Activated CD8-positive, alpha-beta memory T cell treated with anti-CD3 and anti-CD28 coated beads, Interleukin-2, amount 50 U/mL, for 48 hours (primary cell): ENCODE measurements at regions not wholly inside any gene's neighbourhood (a gene's known extent, or its start where the extent isn't known, plus 50 kb on each side); places are given as distances from the start of the nearest gene placed in this dataset.

Experiments used
- DNase-seq: peaks from one replicate; pipeline ENCODE4 v3.0.0-alpha.2; 2020

- no peak for DNase-seq
These were observed 277.9 kb downstream of the ZNF536 start for GRCh38 chr19:30649934-30650614.

DNA sequence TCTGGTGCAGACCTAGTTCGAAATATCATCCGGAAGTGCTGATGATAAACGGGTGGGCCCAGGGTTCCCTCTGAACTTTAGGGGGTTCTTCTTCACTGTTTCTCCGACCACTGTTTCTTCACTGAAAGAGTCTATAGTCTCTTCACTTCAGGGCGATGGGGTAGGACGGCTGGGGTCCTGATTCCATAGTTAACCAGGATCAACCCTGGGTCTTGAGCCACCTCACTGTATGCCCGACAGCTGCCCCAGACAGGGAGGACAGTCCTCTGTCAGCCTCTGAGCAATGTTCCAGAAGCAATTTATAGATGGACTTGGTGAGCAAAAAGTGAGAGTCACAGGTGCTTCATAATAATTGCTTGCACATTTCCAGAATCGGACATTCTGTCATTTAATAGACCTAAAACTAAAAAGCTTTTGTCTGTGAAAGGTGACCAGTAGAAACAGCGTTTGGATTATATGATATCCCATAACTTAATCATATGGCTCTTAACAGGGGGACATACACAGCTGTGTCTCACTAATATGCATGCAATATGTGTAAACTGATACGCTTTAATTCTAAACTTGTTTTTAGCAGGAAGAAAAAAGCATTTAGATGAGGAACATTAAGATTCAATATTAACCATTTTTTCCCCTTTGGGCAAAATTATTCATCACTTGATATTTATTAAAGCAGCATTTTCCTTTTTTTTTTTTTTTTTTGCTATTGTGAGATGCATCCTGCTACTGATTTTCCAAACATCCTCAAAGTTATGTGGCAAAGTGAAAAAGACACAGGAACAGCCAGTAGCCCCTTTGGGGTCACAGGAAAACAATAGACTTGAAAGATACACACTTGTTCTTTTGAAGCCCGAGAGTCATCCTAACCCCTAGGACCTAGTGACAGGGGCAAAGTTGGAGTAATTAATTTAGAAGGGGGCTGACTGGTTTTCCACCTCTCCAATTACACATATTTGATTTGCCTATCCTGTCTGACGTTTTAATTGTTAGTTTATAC is 277.0 kb downstream of the ZNF536 start:
- no peak for DNase-seq

GRCh38 chr19:30647891-30648720 is 275.9 kb downstream of the ZNF536 start:
- DNase-seq: no peak

- no peak for DNase-seq
These were observed 274.6 kb downstream of the ZNF536 start for GRCh38 chr19:30646806-30647205.

DNA sequence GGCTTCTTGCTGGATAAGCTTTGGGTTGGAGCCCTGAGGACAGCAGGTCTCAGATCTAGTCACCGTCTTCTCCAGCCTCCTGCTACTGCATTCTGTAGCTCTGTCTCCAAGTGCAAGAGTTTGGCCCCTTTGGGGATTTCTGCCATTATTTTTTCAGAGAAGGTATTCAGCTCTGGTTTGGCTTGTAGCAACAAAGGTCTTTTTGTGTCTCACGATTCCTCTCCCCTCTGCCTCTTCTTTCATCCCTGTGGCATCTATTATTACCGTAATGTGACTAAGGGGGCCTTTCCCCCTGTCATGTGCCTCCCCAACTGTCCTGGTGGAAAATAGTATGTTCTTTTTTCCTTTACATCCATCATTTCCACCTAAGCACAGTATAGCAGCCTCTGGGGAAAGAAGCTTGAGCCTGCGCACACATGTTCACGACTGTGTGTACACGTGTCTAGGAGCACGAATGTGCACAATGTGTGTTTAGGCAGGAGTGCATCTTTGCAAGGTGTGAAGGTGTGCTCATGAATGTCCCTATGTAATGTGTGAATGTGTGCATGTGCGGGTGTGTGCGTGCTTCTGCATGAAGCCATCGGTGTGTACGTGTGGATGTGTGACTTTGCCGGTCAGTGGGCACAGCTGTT is 273.9 kb downstream of the ZNF536 start:
- no peak for DNase-seq

DNA sequence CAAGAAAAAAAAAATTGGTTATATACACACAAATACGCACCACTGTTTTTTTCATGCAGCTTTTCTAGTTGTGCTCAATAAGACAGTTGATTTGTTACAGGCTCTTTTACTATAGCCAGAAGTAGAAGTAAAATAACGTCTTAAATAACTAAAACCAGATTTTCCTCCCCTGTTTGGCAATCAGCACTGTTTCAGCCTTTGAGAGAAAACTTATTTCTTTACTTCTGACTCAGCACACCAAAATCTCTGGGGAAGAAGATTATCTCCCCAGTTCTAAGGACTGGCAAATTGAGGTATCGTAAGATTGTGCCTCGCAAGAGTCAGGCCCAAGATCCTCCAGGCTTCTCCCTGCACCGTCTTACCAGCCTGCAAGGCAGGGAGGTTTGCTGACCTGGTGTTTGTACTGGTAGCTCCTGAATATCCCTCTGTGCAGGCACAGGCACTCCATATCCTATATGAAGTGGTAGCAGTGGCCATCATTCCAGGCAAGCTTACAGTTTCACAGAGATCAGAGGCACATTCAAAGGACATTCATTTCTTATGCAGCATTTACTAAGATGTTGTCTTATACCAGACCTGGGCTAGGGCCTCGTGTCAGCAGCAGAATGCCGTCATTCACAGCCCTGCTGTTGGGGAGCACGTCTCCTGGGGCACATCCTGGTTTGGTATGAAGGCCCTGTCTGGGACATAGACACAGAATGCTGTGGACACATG is 268.2 kb downstream of the ZNF536 start:
- DNase-seq: no peak

- no peak for DNase-seq
These were observed 266.7 kb downstream of the ZNF536 start for GRCh38 chr19:30638889-30639288.

DNA sequence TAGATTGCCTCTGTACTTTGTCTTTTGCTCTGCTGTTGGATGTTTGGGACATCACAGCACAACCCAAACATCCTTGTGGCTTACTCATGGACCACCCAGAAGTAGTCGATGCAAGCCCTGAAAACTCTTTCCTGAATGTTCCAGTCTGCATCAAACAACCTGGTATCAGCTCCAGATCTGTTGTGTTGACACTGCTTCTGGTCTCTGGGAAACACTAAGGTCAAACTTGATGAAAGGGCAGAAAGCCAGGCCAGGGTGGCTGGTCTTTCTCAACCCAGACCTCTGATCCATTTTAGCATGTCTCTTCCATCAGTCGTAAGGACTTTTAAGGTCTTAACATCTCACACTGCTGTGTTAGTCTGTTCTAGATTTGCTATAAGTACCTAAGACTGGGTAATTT is 265.7 kb downstream of the ZNF536 start:
- DNase-seq: no peak

DNA sequence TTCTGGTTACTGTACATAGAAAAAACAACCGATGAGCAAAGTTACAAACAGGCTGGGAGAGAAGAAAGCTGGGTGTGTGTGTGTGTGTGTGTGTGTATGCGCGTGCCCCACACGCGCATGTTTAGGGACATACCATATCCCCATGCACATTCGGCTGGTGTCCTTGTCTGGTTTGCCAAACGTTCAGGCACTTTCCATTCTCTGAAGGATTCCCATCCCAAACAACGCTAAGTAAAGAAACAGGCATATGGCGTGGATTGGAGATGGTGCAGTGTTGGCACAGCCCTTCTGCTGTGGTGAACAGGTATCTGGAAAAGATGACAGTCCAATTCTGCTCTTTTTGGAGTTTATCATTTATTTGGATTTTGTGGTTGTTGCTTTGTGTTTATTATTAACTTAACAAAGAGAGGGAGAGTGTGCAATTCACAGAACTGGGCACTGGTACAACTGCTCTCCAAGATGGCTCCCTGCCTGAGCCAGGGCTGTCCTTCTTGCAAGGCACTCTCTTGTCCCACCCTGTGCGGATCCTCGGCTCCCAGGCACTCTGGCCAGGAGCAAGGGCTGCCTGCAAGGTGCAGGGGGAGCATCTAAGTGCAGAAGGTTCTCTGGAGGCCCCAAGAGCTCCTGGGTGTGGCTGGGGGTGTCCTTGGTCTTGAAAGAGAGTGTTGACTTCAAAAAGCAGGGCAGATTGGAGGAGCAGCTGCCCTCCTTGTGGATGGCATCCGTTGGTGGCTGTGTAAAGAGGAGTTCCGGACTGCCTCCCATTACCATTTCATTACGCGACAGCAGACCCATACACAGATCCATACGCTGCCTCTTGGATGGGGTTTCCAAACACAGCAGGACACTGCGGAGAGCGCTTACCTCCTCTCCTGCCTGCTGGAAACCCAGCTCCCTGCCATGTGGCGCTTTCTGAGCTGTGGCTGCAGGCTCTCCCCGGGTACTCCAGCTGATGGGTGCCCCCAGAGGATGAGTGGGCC is 263.1 kb downstream of the ZNF536 start:
- DNase-seq: no peak

GRCh38 chr19:30634131-30634830 is 262.1 kb downstream of the ZNF536 start:
- no peak for DNase-seq

GRCh38 chr19:30631033-30631370 is 258.8 kb downstream of the ZNF536 start:
- no peak for DNase-seq

- no peak for DNase-seq
These were observed 258.3 kb downstream of the ZNF536 start for GRCh38 chr19:30630289-30631032.

GRCh38 chr19:30629086-30629485 is 256.9 kb downstream of the ZNF536 start:
- no peak for DNase-seq

- no peak for DNase-seq
These were observed 254.4 kb downstream of the ZNF536 start for GRCh38 chr19:30626626-30626966.

DNA sequence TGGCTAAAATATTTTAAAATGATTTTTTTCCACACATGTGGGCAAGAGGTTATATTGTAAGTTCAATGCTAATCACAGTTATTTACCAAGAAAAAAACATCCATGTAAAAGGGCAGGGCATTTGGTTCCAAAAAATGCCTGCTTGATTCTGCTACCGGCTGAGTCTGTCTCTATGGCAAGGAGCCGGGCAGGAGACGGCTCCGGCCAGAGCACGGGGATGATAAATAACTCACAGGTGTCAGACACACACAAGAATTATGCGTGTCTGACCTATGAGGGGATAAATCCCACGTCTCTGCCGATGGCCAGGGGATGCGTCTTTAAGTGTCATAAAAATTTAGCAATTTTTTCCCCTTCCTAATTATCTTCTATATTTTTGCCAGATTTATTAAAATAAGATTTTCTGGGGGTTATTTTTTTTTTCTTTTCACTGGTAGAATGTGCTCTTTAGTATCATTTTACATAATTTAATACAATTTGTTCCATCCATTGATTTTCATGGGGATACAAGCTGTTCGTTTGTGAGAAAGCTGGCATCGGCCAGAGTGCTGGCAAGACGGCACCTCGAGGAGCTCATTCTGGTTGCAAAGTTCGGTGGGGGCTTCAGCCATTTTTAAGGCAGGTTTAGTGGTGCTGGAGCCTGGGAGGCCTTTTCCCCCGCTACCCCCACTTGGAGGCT is 253.9 kb downstream of the ZNF536 start:
- DNase-seq: no peak

DNA sequence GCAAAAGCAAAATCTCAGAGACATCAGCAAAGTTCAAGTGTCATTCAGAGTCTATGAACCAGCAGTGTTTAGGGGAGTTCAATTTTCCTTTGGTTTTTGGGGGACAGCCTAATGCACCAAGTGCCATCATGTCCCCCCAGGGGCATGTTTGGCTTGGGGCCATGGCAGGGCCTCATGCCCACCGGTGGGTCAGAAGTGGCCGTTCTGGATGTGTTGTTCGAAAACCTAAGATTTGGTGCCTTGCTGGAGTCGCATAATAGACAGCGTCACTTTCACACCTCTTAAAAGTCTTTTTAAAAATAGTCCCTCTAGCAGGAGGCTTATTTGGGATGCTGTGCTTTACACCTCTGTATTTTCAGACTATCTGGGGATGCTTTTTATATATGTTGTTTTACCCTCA is 250.1 kb downstream of the ZNF536 start:
- DNase-seq: no peak

DNA sequence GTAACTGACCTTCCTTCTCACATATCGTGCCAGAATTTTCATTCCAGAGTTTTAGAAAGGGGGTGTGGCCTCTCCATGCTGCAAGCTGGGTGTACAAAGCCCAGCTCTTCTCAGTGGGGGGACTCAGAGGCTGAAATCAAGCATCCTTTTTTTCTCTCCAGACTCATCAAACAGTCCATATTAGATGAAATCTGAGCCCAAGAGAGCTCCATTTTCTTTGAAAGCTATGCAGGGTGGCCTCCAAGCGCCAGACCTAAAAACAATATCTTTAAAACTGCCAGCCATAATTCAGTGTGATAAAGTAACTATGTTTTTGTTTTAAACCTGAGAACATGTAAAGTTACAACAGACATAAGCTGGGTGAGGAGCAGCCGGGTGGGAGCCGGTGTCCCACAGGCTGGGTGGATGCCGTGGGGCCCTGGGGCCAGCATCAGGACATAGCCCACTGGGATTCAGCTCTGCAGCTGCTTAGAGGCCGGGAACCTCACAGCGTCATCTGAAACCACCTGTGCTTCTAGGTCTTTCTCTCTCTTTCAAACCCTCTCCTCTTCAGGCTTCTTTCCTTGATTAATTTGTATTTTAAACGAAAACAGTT is 249.2 kb downstream of the ZNF536 start:
- DNase-seq: no peak

GRCh38 chr19:30620354-30620753 is 248.2 kb downstream of the ZNF536 start:
- DNase-seq: no peak
